ENCODE measurements at regions not wholly inside any gene's neighbourhood (a gene's known extent, or its start where the extent isn't known, plus 50 kb on each side); places are given as distances from the start of the nearest gene placed in this dataset.
A peak's percentile ranks its signal among the peaks of the same experiment; 100 is the strongest.
"Not testable (repeated sequence)": the region's sequence is repeated elsewhere in the genome, so short reads cannot be mapped to it uniquely, and the experiment has no call there.

- no peak for DNase-seq (ENCODE audit: unreplicated experiment)
Measured at GRCh38 chr4:24179201-24179840, 289.5 kb upstream of the PPARGC1A start.

DNA sequence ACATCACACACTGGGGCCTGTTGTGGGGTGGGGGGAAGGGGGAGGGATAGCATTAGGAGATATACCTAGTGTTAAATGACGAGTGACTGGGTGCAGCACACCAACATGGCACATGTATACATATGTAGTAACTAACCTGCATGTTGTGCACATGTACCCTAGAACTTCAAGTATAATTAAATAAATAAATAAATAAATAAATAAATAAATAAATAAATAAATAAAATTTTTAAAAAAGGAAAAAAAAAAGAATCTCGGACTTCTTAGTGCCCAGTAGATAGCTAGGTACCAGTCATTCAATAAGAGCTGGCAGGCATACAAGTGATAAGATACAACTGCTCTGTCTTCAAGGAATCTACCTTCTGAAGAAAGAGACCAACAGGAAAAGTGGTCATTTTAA, 287.6 kb upstream of the PPARGC1A start:
- POLR2A ChIA-PET; H3K27ac Mint-ChIP-seq (ENCODE audit: low read depth, unreplicated experiment); H3K27me3 Mint-ChIP-seq (ENCODE audit: insufficient read depth, unreplicated experiment); DNase-seq (ENCODE audit: unreplicated experiment); H3K36me3 Mint-ChIP-seq (ENCODE audit: insufficient read depth, unreplicated experiment); H3K9me3 Mint-ChIP-seq (ENCODE audit: unreplicated experiment); H3K4me3 Mint-ChIP-seq (ENCODE audit: unreplicated experiment); intact Hi-C loops (cut with micrococcal nuclease); BruUV-seq (replicated peaks); H3K4me1 Mint-ChIP-seq (ENCODE audit: insufficient read depth, unreplicated experiment); CTCF ChIA-PET: not testable (repeated sequence)

More at GRCh38 chr4:24179201-24179840, 289.5 kb upstream of the PPARGC1A start:
- Mint-ChIP-seq H3K27me3 (ENCODE audit: insufficient read depth, unreplicated experiment) (no peaks in the 10 kb centered on the region), H3K4me3 (ENCODE audit: unreplicated experiment) (no peak overlapping the region), H3K4me1 (ENCODE audit: insufficient read depth, unreplicated experiment) (peaks cover 9% of the 10 kb centered on the region), H3K36me3 (ENCODE audit: insufficient read depth, unreplicated experiment) (no peaks in the 10 kb centered on the region), H3K9me3 (ENCODE audit: unreplicated experiment) (peaks cover 7% of the 10 kb centered on the region), H3K27ac (ENCODE audit: low read depth, unreplicated experiment) (peak overlapping the region; percentile 6)
- no TSS peak for BruUV-seq (replicated peaks)
- intact Hi-C loops (cut with micrococcal nuclease) = no loop called here
- ChIA-PET POLR2A (interaction anchor here (0.7 to 3.1 kb wide), 4 partner anchors 9 to 205 kb away, joined by 3 to 10 read pairs (median 3); no protein-coding TSS in a partner anchor), CTCF (interaction anchor here (0.8 kb wide), 1 partner anchor 614 kb away, joined by 3 read pairs; no protein-coding TSS in a partner anchor)
- TF ChIP-seq CTCF (IDR thresholded peaks at IDR 0.05; ENCODE audit: unreplicated experiment) = no peak

GRCh38 chr4:24175707-24176106, 285.9 kb upstream of the PPARGC1A start:
- H3K4me1 Mint-ChIP-seq (ENCODE audit: insufficient read depth, unreplicated experiment) = peaks cover 9% of the 10 kb centered on the region
- CTCF ChIA-PET = interaction anchor here (0.6 to 0.9 kb wide), 3 partner anchors 15 to 243 kb away, joined by 3 read pairs; no protein-coding TSS in a partner anchor
- BruUV-seq (replicated peaks) = no TSS peak

DNA sequence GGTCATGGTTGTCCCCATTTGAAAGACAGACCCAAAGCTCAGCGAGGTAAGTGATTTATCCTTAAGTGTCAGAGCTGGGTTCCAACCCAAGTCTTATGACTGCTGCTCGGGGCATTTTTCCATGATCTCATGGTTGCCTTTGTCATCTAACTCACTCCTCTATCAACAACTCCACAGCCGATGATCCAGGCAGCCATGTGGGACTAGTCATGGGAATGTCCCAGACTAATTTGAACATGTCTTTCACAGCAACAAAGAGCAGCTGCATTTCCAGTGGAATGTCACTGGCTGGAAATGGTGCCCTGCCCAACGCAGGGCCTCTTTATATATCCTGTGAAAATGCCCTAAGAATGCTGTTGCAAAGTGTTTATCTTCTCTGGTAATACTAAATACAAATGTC, 284.8 kb upstream of the PPARGC1A start:
- intact Hi-C loops (cut with micrococcal nuclease) = no loop called here
- DNase-seq (ENCODE audit: unreplicated experiment) = no peak
- CTCF ChIA-PET = interaction anchor here (0.9 kb wide), 1 partner anchor 17 kb away, joined by 3 read pairs; no protein-coding TSS in a partner anchor
- H3K36me3 Mint-ChIP-seq (ENCODE audit: insufficient read depth, unreplicated experiment) = no peaks in the 10 kb centered on the region
- H3K27ac Mint-ChIP-seq (ENCODE audit: low read depth, unreplicated experiment) = no peak overlapping the region
- no TSS peak for BruUV-seq (replicated peaks)
- H3K9me3 Mint-ChIP-seq (ENCODE audit: unreplicated experiment) = peaks cover 7% of the 10 kb centered on the region
- no peaks in the 10 kb centered on the region for H3K27me3 Mint-ChIP-seq (ENCODE audit: insufficient read depth, unreplicated experiment)
- H3K4me1 Mint-ChIP-seq (ENCODE audit: insufficient read depth, unreplicated experiment) = peaks cover 9% of the 10 kb centered on the region
- POLR2A ChIA-PET = no interaction called here
- TF ChIP-seq CTCF (IDR thresholded peaks at IDR 0.05; ENCODE audit: unreplicated experiment) = no peak
- no peak overlapping the region for H3K4me3 Mint-ChIP-seq (ENCODE audit: unreplicated experiment)

More at GRCh38 chr4:24175707-24176106, 285.9 kb upstream of the PPARGC1A start:
- POLR2A ChIA-PET = interaction anchor here (0.6 kb wide), 1 partner anchor 56 kb away, joined by 3 read pairs; no protein-coding TSS in a partner anchor
- intact Hi-C loops (cut with micrococcal nuclease) = no loop called here
- no peaks in the 10 kb centered on the region for H3K36me3 Mint-ChIP-seq (ENCODE audit: insufficient read depth, unreplicated experiment)
- no peaks in the 10 kb centered on the region for H3K27me3 Mint-ChIP-seq (ENCODE audit: insufficient read depth, unreplicated experiment)
- DNase-seq (ENCODE audit: unreplicated experiment) = no peak
- H3K27ac Mint-ChIP-seq (ENCODE audit: low read depth, unreplicated experiment) = no peak overlapping the region
- H3K4me3 Mint-ChIP-seq (ENCODE audit: unreplicated experiment) = no peak overlapping the region
- TF ChIP-seq CTCF (IDR thresholded peaks at IDR 0.05; ENCODE audit: unreplicated experiment) = no peak
- H3K9me3 Mint-ChIP-seq (ENCODE audit: unreplicated experiment) = peaks cover 7% of the 10 kb centered on the region
